ENCODE measurements at regions not wholly inside any gene's neighbourhood (a gene's known extent, or its start where the extent isn't known, plus 50 kb on each side); places are given as distances from the start of the nearest gene placed in this dataset.

DNA sequence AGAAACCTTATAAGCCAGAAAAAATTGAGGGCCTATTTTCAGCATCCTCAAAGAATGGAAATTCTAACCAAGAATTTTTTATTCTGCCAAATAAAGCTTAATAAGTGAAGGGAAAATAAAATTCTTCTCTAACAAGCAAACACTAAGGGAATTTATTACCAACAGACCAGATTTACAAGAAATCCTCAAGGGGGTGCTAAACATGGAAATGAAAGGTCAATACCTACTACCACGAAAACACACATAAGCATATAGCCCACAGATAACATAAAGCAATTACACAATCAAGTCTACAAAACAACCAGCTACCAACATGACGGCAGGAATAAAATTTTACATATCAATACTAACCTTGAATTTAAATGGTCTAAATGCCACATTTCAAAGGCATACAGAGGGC is 883.5 kb downstream of the SI start:
- H3K9me3 ChIP-seq (ENCODE audit: low read depth), result no peaks in the 10 kb centered on the region
- no peak for DNase-seq (ENCODE audit: low spot score)
- no peak overlapping the region for H3K4me3 ChIP-seq
- no peaks in the 10 kb centered on the region for H3K4me1 ChIP-seq (ENCODE audit: insufficient read depth)
- H2AFZ ChIP-seq, result no peak overlapping the region
- no peak overlapping the region for H3K4me2 ChIP-seq
- 82% methylated on average over 2 of the region's 2 CpGs for WGBS (ENCODE audit: low lambda C conversion rate, missing lambda C conversion rate)
- TF ChIP-seq, protein P1, sequence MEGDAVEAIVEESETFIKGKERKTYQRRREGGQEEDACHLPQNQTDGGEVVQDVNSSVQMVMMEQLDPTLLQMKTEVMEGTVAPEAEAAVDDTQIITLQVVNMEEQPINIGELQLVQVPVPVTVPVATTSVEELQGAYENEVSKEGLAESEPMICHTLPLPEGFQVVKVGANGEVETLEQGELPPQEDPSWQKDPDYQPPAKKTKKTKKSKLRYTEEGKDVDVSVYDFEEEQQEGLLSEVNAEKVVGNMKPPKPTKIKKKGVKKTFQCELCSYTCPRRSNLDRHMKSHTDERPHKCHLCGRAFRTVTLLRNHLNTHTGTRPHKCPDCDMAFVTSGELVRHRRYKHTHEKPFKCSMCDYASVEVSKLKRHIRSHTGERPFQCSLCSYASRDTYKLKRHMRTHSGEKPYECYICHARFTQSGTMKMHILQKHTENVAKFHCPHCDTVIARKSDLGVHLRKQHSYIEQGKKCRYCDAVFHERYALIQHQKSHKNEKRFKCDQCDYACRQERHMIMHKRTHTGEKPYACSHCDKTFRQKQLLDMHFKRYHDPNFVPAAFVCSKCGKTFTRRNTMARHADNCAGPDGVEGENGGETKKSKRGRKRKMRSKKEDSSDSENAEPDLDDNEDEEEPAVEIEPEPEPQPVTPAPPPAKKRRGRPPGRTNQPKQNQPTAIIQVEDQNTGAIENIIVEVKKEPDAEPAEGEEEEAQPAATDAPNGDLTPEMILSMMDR (IDR thresholded peaks at IDR 0.05; ENCODE audit: poor library complexity), result no peak
- TF ChIP-seq EZH2 (IDR thresholded peaks at IDR 0.05; ENCODE audit: borderline replicate concordance) (no peak), EZH2phosphoT487 (IDR thresholded peaks at IDR 0.05; ENCODE audit: low read depth, severe bottlenecking, unreplicated experiment) (no peak)
- H3K36me3 ChIP-seq (replicated peaks; ENCODE audit: insufficient read depth, low read depth), result no peaks in the 10 kb centered on the region
- H4K20me1 ChIP-seq (ENCODE audit: insufficient read depth, poor library complexity, severe bottlenecking), result no peaks in the 10 kb centered on the region
- no peaks in the 10 kb centered on the region for H3K79me2 ChIP-seq
- no peaks in the 10 kb centered on the region for H3K27me3 ChIP-seq
- H3K27ac ChIP-seq, result no peak overlapping the region
- H3K9me2 ChIP-seq (replicated peaks; ENCODE audit: insufficient read depth), result no peaks in the 10 kb centered on the region

DNA sequence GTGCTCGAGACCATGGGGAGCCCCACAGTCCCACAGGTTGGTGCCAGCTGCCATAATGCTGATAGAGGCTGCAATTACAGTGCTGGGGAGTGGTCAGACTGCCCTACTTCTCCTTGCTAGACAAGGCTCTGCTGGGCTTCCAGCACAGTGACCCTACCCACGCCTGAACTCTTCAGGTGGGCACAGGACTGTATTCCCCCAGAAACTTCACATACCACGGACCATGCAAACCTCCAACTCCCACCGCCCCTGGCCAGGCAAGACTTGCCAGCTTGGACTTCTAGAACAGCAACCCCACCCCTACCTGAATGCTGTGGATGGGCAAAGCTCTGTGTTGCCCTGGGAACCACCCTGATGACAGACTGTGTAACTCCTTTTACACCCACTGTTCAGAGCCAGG is 885.3 kb downstream of the SI start:
- no peak for TF ChIP-seq EZH2 (IDR thresholded peaks at IDR 0.05; ENCODE audit: borderline replicate concordance)
- TF ChIP-seq EZH2phosphoT487 (IDR thresholded peaks at IDR 0.05; ENCODE audit: low read depth, severe bottlenecking, unreplicated experiment), result no peak
- TF ChIP-seq, protein P1 (IDR thresholded peaks at IDR 0.05; ENCODE audit: poor library complexity), result no peak
- Histone ChIP-seq H3K79me2 (no peaks in the 10 kb centered on the region), H3K9me2 (replicated peaks; ENCODE audit: insufficient read depth) (no peaks in the 10 kb centered on the region), H4K20me1 (ENCODE audit: insufficient read depth, poor library complexity, severe bottlenecking) (no peaks in the 10 kb centered on the region), H3K27ac (no peak overlapping the region), H3K4me2 (no peak overlapping the region), H3K9me3 (ENCODE audit: low read depth) (no peaks in the 10 kb centered on the region), H2AFZ (no peak overlapping the region), H3K4me1 (ENCODE audit: insufficient read depth) (no peaks in the 10 kb centered on the region), H3K36me3 (replicated peaks; ENCODE audit: insufficient read depth, low read depth) (no peaks in the 10 kb centered on the region), H3K4me3 (no peak overlapping the region), H3K27me3 (no peaks in the 10 kb centered on the region)
- WGBS (ENCODE audit: low lambda C conversion rate, missing lambda C conversion rate), result 86% methylated on average over 4 of the region's 4 CpGs
- no peak for DNase-seq (ENCODE audit: low spot score)

DNA sequence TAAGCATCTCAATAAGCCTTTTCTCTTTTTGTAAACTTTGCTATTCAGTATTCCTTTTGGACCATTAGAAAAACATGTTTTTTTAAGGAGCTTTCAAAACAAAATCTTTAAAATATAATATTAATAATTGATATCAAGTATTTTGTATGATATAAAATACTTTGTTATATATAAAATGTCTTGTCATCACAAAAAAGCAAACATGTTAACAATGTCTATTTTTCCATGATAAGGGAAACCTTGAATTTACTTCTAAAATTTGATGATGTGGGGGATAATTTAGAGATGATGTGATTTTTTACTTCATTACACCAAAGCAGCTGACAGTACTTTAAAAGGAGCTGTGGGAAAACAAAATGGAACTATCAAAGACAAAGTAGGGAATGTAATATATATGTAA is 887.7 kb downstream of the SI start:
- Histone ChIP-seq H3K4me3 (no peak overlapping the region), H3K27ac (no peak overlapping the region), H3K9me2 (replicated peaks; ENCODE audit: insufficient read depth) (no peaks in the 10 kb centered on the region), H2AFZ (no peak overlapping the region), H3K4me2 (no peak overlapping the region), H3K79me2 (no peaks in the 10 kb centered on the region), H3K9me3 (ENCODE audit: low read depth) (no peaks in the 10 kb centered on the region), H3K27me3 (no peaks in the 10 kb centered on the region), H4K20me1 (ENCODE audit: insufficient read depth, poor library complexity, severe bottlenecking) (no peaks in the 10 kb centered on the region), H3K36me3 (replicated peaks; ENCODE audit: insufficient read depth, low read depth) (no peaks in the 10 kb centered on the region), H3K4me1 (ENCODE audit: insufficient read depth) (no peaks in the 10 kb centered on the region)
- DNase-seq (ENCODE audit: low spot score), result no peak
- TF ChIP-seq, protein P1 (IDR thresholded peaks at IDR 0.05; ENCODE audit: poor library complexity), result no peak
- TF ChIP-seq EZH2phosphoT487 (IDR thresholded peaks at IDR 0.05; ENCODE audit: low read depth, severe bottlenecking, unreplicated experiment) (no peak), EZH2 (IDR thresholded peaks at IDR 0.05; ENCODE audit: borderline replicate concordance) (no peak)

DNA sequence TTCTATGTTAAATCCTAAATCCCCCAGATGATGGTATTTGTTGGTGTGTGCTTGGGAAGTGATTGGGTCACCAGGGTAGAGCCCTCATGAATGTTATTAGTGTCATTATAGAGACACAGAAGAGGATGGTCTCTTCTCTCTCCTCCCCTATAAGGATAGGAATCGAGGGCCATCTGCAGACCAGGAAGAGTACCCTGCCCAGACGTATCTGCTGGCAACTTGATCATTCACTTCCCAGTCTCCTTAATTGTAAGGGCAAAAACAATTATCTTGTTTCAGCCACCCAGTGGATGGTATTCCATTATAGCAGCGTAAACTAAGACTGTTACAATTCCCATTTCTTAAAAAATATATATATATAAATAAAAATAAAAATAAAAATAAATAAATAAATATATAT is 892.2 kb downstream of the SI start:
- 86% methylated on average over 3 of the region's 3 CpGs for WGBS (ENCODE audit: low lambda C conversion rate, missing lambda C conversion rate)
- no peak for TF ChIP-seq EZH2phosphoT487 (IDR thresholded peaks at IDR 0.05; ENCODE audit: low read depth, severe bottlenecking, unreplicated experiment)
- no peak for TF ChIP-seq EZH2 (IDR thresholded peaks at IDR 0.05; ENCODE audit: borderline replicate concordance)
- TF ChIP-seq, protein P1 (IDR thresholded peaks at IDR 0.05; ENCODE audit: poor library complexity), result no peak
- no peaks in the 10 kb centered on the region for H4K20me1 ChIP-seq (ENCODE audit: insufficient read depth, poor library complexity, severe bottlenecking)

More for the DNA sequence above, 892.2 kb downstream of the SI start:
- H3K79me2 ChIP-seq, result no peaks in the 10 kb centered on the region
- no peak overlapping the region for H2AFZ ChIP-seq
- no peaks in the 10 kb centered on the region for H3K4me1 ChIP-seq (ENCODE audit: insufficient read depth)
- H3K4me2 ChIP-seq, result no peak overlapping the region
- no peak overlapping the region for H3K27ac ChIP-seq
- no peaks in the 10 kb centered on the region for H3K27me3 ChIP-seq
- H3K9me2 ChIP-seq (replicated peaks; ENCODE audit: insufficient read depth), result no peaks in the 10 kb centered on the region
- H3K9me3 ChIP-seq (ENCODE audit: low read depth), result no peaks in the 10 kb centered on the region
- no peaks in the 10 kb centered on the region for H3K36me3 ChIP-seq (replicated peaks; ENCODE audit: insufficient read depth, low read depth)
- DNase-seq (ENCODE audit: low spot score), result no peak
- no peak overlapping the region for H3K4me3 ChIP-seq

All from hepatocyte (in vitro differentiated cells).